Activated CD8-positive, alpha-beta memory T cell treated with anti-CD3 and anti-CD28 coated beads for 4 hours (primary cell): ENCODE measurements at regions not wholly inside any gene's neighbourhood (a gene's known extent, or its start where the extent isn't known, plus 50 kb on each side); places are given as distances from the start of the nearest gene placed in this dataset.

Experiments
- DNase-seq, 2 donors: peaks; one replicate each; pipeline ENCODE4 v3.0.0-alpha.2; 2020; ENCODE audit warnings: low read depth in 2 of 2

DNA sequence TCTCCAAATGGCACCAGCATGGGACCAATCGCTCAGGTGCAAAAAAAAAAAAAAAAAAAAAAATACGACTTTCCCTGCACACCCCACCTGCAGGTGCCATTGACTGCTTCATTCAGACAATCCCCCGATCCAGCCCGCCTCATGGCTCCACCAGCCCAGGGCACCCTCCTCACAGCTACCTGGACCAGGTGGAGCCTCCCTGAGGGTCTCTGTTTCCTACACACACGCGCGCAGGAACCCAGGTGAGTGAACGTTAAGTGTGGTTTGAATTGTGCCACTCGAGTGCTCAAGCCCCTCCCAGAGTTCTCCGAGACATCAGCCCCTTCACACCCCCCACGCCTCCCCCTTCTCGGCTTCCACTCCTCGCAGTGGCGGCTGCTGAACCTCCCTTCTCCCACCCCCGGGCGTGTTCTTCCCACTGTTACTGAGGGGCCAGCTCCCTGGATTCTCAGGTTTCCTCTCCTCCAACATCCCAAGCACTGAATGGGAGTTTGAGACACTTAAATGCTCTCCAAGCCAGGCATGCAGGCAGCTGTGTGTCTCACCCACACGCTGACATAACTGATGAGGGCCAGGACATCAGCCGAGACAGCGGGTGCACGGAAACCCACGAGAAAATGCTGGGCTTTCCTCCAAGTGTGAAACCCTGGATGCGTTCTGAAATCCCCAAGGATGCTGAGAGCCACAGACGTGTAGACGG, 88.8 kb upstream of the SNTG2 start:
- DNase-seq: no peak

GRCh38 chr2:860259-860855, 90.3 kb upstream of the SNTG2 start:
- no peak for DNase-seq

DNA sequence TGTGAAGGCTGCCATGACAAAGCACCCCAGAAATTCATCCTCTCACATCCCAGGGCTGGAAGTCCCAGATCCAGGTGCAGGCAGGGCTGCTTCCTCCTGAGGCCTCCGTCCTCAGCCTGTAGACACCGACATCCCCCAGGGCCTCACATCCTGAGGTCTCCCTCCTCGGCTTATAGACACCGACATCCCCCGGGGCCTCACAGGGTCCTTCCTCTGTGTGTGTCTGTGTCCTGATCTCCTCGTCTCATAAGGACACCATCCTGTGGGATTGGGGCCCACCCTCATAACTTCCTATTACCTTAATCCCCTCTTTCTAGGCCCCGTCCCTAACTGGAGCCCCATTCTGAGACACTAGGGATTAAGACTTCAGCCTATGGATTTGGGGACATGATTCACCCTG, 92.0 kb upstream of the SNTG2 start:
- DNase-seq: no peak

- DNase-seq: no peak
Measured at GRCh38 chr2:857937-858336, 92.7 kb upstream of the SNTG2 start.

- DNase-seq: no peak
Measured at GRCh38 chr2:857081-857480, 93.6 kb upstream of the SNTG2 start.

DNA sequence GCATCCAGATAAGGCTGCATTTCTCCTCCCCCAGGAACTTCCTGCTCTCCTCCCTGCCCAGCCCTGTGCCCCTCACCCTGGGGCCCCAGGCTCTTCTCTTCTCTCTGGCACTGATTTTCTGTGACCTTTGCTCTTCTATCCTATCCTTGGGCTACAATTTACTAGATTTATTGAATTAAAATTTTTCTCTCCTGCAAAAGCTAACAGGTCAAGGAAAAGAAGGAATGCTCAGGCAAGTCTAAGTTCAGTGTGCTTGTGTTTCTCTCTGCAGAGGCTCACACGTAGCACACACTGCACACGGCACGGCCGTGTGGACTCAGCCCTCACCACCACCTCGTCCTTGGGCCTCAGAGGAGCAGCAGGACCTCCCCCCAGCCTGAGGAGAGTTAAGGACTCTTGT, 94.2 kb upstream of the SNTG2 start:
- DNase-seq: no peak

GRCh38 chr2:856041-856440, 94.6 kb upstream of the SNTG2 start:
- DNase-seq: no peak

GRCh38 chr2:855177-855576, 95.5 kb upstream of the SNTG2 start:
- no peak for DNase-seq

- DNase-seq: no peak
Measured at GRCh38 chr2:854460-854859, 96.2 kb upstream of the SNTG2 start.

DNA sequence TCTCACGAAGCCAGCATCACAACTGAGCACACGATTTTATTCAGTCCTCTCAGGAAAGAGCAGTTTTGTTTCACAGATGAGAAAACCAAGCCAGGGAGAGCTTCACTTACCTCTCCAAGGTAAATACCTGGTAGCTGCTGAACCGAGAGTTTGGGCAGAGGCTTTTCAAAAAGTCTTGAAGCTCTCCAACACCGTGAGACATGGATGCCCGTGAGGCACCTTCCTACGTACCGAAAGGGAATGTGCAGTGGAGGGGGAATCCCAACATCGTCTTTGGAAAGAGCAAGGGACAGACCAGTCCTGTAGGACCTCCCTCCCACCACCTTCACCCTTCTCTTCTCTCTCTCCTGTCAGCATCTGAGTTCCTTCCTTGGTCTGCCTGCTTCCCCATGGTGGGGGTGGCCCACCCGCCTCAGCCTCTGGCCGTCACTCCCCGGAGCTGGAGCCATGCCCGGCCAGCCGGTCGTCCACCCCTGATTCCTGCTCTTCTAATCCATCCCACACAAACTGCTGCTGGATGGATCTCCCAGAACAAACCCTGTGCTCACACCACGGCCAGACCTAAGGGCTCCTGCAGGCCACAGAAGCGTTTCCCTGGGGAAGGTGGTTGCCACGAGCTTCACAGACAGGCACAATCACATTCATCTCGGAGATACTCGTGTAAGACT, 97.3 kb upstream of the SNTG2 start:
- no peak for DNase-seq

- DNase-seq: no peak
Measured at GRCh38 chr2:852168-852567, 98.5 kb upstream of the SNTG2 start.

GRCh38 chr2:851680-852079, 99.0 kb upstream of the SNTG2 start:
- DNase-seq: no peak

- DNase-seq: no peak
Measured at GRCh38 chr2:851078-851477, 99.6 kb upstream of the SNTG2 start.

GRCh38 chr2:850429-850828, 100.2 kb upstream of the SNTG2 start:
- DNase-seq: no peak

DNA sequence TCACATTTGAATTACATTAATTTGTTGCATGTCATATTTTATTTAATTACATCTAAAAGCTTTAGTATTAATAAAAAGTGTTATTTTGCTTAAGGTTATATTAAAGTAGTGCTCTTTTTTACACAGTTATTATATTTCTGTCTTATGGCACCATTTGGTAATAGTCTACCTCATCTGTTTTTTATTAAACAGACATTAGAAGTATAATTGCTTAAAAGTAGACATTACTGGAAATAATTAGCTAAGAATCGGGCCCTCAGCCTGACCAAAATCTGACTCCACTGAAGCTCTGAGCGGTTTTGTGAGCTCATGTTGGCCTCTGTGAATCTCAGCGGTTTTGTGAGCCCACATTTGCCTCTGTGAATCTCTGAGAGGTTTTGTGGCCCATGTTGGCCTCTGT, 102.5 kb upstream of the SNTG2 start:
- no peak for DNase-seq

GRCh38 chr2:847669-848068, 103.0 kb upstream of the SNTG2 start:
- no peak for DNase-seq

DNA sequence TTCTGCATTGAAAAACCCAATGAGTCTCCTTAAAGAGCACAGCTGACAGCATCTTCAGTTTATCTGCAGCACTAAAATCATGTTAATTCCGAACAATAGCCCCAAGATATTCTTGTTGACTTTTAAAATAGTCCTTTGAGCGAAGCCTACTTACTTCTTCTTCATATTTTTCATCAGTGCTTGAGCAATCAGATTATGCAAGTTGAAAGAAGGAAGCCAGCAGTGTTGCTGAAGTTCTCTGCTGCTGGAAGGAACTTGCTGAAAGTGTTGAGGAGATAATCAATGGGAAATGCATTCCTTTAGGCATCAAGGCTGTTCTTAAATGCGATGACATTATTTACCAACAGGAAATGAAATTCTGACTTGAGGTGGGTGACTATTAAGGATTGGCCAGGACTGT, 105.9 kb upstream of the SNTG2 start:
- DNase-seq: no peak

GRCh38 chr2:842151-842803, 108.4 kb upstream of the SNTG2 start:
- no peak for DNase-seq

- DNase-seq: no peak
Measured at GRCh38 chr2:841036-841435, 109.6 kb upstream of the SNTG2 start.

DNA sequence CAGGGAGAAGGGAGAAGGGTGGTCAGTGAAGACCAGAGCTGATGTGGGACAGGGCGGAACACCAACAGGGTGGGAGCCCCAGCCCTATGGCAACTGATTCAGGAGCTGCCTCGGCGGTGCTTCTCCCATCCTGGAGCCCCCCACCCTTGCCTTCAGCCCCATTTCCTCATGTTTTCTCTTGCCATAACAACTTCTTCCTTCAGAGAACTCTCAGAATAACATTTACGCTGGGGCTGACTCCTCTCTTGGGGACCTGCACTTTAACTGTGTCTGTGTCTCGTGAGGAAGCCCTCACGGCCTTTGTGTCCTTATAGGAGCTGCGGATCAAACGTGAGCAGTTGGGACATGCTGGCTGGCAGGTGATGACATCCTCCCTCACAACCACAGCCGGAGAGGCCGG, 116.4 kb upstream of the SNTG2 start:
- no peak for DNase-seq

DNA sequence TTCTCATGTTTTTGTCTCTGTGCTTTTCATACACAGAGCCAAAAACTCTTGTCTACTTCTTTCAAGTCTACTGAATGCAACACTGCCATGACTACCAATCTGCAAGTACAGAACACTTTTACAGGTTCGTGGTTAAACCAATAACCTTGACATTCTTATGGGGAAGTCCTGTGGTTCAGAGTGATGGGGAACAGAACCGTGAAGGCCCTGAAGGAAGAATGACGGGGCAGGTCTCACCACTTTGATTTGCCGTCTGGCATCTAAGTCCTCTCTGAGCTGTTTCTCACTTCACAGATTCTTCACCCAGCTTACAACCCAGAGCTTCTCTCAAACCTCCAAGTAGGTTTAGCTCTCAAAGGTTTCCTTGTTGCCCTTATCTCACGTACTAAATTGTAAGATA, 117.5 kb upstream of the SNTG2 start:
- no peak for DNase-seq

DNA sequence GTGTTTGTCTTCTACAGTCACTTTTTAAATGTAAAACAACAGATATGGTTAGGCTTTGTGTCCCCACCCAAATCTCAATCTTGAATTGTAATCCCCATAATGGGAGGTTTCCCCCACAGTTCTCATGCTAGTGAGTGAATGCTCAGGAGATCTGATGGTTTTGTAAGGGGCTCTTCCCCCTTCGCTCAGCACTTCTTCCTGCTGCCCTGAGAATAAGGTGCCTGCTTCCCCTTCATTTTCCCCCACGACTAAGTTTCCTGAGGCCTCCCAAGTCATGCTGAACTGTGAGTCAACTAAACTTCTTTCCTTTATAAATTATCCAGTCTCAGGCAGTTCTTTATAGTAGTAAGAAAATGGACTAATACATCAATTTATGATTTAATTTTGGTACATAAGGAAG, 118.0 kb upstream of the SNTG2 start:
- no peak for DNase-seq

DNA sequence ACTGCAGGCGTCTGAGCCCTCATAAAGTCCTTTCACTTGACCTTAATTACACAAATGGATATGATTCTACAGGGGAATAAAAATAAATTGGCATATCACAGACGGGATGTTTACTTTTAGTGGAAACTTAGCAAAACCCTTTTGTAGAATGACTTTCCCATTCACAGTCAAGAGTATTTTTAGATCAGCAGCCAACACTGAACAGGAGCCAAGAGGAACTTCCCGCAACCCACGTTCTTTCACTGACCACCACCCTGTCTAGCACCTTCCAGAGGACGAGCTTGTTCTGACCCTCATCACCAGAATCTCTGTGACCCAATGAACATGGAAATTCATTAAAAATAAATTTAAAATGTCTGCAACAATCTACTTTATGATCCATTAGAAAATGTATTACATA, 119.0 kb upstream of the SNTG2 start:
- no peak for DNase-seq
